ENCODE measurements at regions not wholly inside any gene's neighbourhood (a gene's known extent, or its start where the extent isn't known, plus 50 kb on each side); places are given as distances from the start of the nearest gene placed in this dataset.
"Not testable (repeated sequence)": the region's sequence is repeated elsewhere in the genome, so short reads cannot be mapped to it uniquely, and the experiment has no call there.

GRCh38 chr5:174920906-174921550 is 196.6 kb downstream of the MSX2 start:
- DNase-seq (ENCODE audit: low read depth), result no peak

- DNase-seq (ENCODE audit: low read depth), result no peak
Measured at GRCh38 chr5:174919351-174919750, 195.0 kb downstream of the MSX2 start.

GRCh38 chr5:174918655-174919054 is 194.3 kb downstream of the MSX2 start:
- DNase-seq (ENCODE audit: low read depth), result no peak

DNA sequence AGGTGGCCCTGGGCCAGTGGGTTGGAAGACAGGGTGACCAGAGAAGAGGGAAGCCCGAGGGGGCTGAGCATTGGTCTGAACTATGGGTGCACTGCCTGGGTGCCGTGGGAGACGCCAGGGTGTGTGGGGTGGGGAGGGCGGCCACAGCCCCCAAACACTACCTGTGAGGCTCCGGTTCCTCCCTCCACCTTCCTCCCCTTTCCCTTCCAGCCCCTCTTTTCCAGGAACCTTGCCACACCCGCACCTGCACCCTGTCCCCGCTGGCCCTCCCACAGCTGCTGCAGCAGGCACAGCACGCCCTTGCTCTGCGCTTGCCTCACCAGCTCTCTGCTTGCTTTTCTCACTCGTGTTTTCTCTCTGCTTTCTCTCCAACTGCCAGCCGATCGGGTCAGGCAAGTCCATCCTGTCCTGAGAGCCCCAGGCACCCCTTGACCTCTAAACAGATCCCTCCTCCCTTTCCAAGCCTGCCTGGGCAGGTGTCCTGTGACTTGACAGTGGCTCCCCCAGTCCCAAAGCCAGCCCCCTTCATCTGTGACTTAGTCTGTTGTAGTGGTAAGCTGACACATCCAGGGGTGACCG is 193.7 kb downstream of the MSX2 start:
- DNase-seq (ENCODE audit: low read depth), result no peak

- DNase-seq (ENCODE audit: low read depth), result not testable (repeated sequence)
Measured at GRCh38 chr5:174917435-174917834, 193.1 kb downstream of the MSX2 start.

- DNase-seq (ENCODE audit: low read depth), result not testable (repeated sequence)
Measured at GRCh38 chr5:174916924-174917323, 192.5 kb downstream of the MSX2 start.

GRCh38 chr5:174916227-174916626 is 191.8 kb downstream of the MSX2 start:
- no peak for DNase-seq (ENCODE audit: low read depth)

DNA sequence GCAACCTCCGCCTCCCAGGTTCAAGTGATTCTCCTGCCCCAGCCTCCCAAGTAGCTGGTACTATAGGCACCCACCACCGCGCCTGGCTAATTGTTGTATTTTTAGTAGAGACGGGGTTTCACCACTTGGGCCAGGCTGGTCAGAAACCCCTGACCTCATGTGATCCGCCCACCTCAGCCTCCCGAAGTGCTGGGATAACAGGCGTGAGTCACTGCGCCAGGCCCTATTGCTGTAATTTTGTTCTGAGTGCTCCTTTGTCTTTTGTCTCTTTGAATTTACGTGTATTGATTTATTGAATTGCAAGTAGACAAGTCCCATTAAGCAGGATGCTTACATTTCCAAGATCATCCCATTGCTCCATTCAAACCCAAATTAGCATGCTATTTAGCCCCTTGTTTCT is 186.7 kb downstream of the MSX2 start:
- no peak for DNase-seq (ENCODE audit: low read depth)

- peak; percentile 78 for DNase-seq (ENCODE audit: low read depth)
Measured at GRCh38 chr5:174910245-174910737, 185.9 kb downstream of the MSX2 start.

- DNase-seq (ENCODE audit: low read depth), result no peak
Measured at GRCh38 chr5:174903172-174903732, 178.9 kb downstream of the MSX2 start.

GRCh38 chr5:174901336-174901735 is 177.0 kb downstream of the MSX2 start:
- DNase-seq (ENCODE audit: low read depth), result no peak

- no peak for DNase-seq (ENCODE audit: low read depth)
Measured at GRCh38 chr5:174900240-174900865, 176.0 kb downstream of the MSX2 start.

- no peak for DNase-seq (ENCODE audit: low read depth)
Measured at GRCh38 chr5:174897281-174897950, 173.0 kb downstream of the MSX2 start.

DNA sequence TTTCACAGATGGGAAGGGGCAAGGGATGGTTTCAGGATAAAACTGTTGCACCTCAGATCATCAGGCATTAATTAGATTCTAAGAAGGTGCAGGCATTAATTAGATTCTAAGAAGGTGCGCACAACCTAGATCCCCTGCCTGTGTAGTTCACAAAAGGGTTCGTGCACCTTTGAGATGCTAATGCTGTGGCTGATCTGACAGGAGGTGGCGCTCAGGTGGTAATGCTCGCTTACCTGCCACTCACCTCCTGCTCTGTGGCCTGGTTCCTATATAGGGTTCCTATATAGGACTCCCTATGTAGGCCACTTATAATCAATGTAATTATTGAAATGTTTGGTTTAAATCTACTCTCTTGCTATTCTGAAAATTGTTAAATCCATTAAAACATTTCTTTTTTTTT is 171.0 kb downstream of the MSX2 start:
- no peak for DNase-seq (ENCODE audit: low read depth)

DNA sequence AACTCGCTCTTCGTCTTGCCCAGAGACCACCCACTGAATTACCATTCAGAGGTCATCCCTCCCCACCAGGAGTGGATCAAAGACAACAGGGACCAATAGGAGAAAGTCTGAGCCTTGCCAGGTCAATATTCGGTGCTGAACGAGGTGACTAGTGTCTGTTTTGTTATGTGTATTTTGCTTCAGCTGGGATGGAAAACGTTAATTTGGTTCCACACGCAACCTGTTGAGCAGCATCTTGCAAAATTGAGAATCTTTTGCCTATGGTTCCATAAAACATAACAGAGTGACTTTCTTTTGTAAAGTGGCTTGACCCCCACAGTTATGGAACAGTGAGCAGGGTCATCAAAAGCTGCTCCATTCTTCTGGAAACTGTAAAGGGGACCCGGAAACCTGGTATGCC is 168.4 kb downstream of the MSX2 start:
- DNase-seq (ENCODE audit: low read depth), result no peak

DNA sequence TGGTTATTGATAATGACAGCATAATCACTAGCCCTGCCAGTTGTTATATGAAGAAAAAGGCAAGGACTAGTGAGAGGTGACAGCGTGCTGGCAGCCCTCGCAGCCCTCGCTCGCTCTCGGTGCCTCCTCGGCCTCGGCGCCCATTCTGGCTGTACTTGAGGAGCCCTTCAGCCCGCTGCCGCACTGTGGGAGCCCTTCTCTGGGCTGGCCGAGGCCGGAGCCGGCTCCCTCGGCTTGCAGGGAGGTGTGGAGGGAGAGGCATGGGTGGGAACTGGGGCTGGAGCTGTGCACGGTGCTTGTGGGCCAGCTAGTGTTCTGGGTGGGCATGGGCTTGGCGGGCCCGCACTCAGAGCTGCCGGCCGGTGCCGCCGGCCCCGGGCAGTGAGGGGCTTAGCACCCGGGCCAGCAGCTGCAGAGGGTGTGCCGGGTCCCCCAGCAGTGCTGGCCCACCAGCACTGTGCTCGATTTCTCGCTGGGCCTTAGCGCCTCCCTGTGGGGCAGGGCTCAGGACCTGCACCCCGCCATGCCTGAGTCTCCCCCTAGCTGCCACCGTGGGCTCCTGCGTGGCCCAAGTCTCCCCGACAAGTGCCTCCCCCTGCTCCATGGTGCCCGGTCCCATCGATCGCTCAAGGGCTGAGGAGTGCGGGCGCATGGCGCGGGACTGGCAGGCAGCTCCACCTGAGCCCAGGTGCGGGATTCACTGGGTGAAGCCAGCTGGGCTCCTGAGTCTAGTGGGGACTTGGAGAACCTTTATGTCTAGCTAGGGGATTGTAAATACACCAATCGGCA is 156.2 kb downstream of the MSX2 start:
- not testable (repeated sequence) for DNase-seq (ENCODE audit: low read depth)

DNA sequence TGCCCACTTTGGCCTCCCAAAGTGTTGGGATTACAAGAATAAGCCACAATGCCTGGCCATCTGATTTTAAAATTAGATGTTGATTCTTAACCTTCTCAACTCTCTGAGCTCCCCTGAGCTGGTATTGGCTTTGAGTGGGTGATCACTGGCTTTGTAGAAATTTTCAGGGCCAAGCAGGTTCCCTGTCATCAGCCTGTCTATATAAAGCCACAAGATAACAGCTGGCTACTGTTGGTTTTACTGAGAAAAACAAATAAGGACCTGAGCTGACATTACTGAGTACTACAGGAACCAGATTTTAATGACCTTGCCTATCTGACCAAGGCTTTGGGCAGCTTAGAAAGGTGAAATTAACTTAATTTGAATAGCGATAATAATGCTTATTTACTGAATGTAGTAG is 153.6 kb downstream of the MSX2 start:
- peak; percentile 6 for DNase-seq (ENCODE audit: low read depth)

- peak; percentile 5 for DNase-seq (ENCODE audit: low read depth)
Measured at GRCh38 chr5:174872271-174872670, 147.9 kb downstream of the MSX2 start.

- DNase-seq (ENCODE audit: low read depth), result peak; percentile 32
Measured at GRCh38 chr5:174852143-174852542, 127.8 kb downstream of the MSX2 start.

DNA sequence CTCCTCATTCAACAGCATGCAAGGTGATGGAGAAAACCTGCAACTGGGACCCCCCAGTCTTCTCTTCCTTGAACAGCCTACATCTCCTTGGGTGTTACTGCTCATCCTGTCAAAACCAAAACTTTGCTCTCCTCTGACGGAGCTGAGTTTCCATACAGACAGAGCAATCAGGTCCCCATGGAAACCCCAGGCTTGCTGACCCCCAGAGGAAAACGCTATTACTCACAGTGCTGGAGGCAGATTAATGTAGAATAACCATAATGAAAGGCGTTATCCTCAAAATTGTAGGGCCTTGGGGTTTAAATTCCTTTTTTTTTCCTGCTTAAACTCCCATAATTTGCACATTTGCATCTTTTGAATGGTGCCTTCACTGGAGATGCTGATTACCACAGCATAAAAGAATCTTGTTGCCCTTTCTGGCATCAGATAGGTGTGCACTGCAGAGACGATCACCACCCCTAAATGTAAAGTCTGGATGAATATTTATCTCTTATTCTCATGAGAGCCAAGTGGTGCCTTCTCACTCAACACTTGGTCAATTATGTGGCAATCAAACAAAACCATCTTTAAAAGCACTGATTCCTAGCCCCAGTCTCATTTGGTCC is 126.3 kb downstream of the MSX2 start:
- no peak for DNase-seq (ENCODE audit: low read depth)

DNA sequence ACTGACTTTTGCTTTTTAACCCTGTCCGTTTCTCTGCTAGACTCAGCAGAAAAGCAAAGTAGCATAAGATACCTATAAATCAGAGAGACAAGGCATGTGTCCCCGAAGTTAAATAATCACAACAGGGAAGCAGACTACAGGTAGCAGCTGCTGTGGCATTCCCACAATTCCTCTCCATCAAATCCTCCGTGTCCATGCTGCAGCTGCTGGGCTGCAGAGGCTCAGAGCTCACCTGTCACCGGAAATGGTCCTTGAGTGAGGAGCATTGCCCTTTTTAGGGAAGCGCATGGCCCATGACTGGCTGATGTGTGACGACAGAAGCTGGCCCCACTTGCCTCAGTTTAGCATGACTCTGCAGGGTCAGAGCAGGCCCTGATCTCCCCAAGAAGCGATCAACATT is 125.0 kb downstream of the MSX2 start:
- DNase-seq (ENCODE audit: low read depth), result no peak
